ENCODE measurements at regions not wholly inside any gene's neighbourhood (a gene's known extent, or its start where the extent isn't known, plus 50 kb on each side); places are given as distances from the start of the nearest gene placed in this dataset.

- no peak overlapping the region for H3K4me3 ChIP-seq (ENCODE audit: severe bottlenecking)
- peak overlapping the region; percentile 93 for H3K27ac ChIP-seq (ENCODE audit: poor library complexity, severe bottlenecking)
- no peaks in the 10 kb centered on the region for H3K27me3 ChIP-seq (ENCODE audit: insufficient read depth, poor library complexity, severe bottlenecking)
- H3K9me3 ChIP-seq (ENCODE audit: severe bottlenecking), result no peaks in the 10 kb centered on the region
- peaks cover 19% of the 10 kb centered on the region for H3K4me1 ChIP-seq (ENCODE audit: insufficient read depth, poor library complexity, severe bottlenecking)
- no peak for TF ChIP-seq CTCF (IDR thresholded peaks at IDR 0.05; ENCODE audit: poor library complexity, severe bottlenecking)
- ATAC-seq (ENCODE audit: low read depth) (peak; percentile 95), DNase-seq (ENCODE audit: low spot score) (peak; percentile 71)
- H3K36me3 ChIP-seq (ENCODE audit: low read depth), result no peaks in the 10 kb centered on the region
These were observed 428.3 kb upstream of the ATP11B start for GRCh38 chr3:182364723-182365650.

- H3K36me3 ChIP-seq (ENCODE audit: low read depth), result no peaks in the 10 kb centered on the region
- no peak for TF ChIP-seq CTCF (IDR thresholded peaks at IDR 0.05; ENCODE audit: poor library complexity, severe bottlenecking)
- DNase-seq (ENCODE audit: low spot score) (no peak), ATAC-seq (ENCODE audit: low read depth) (no peak)
- no peak overlapping the region for H3K4me3 ChIP-seq (ENCODE audit: severe bottlenecking)
- H3K4me1 ChIP-seq (ENCODE audit: insufficient read depth, poor library complexity, severe bottlenecking), result peaks cover 23% of the 10 kb centered on the region
- H3K27me3 ChIP-seq (ENCODE audit: insufficient read depth, poor library complexity, severe bottlenecking), result no peaks in the 10 kb centered on the region
- peak overlapping the region; percentile 93 for H3K27ac ChIP-seq (ENCODE audit: poor library complexity, severe bottlenecking)
- H3K9me3 ChIP-seq (ENCODE audit: severe bottlenecking), result no peaks in the 10 kb centered on the region
These were observed 426.6 kb upstream of the ATP11B start for GRCh38 chr3:182366746-182367145.

- Histone ChIP-seq H3K4me3 (ENCODE audit: severe bottlenecking) (no peak overlapping the region), H3K27me3 (ENCODE audit: insufficient read depth, poor library complexity, severe bottlenecking) (no peaks in the 10 kb centered on the region), H3K36me3 (ENCODE audit: low read depth) (no peaks in the 10 kb centered on the region), H3K9me3 (ENCODE audit: severe bottlenecking) (no peaks in the 10 kb centered on the region), H3K4me1 (ENCODE audit: insufficient read depth, poor library complexity, severe bottlenecking) (peaks cover 16% of the 10 kb centered on the region), H3K27ac (ENCODE audit: poor library complexity, severe bottlenecking) (no peak overlapping the region)
- DNase-seq (ENCODE audit: low spot score), result no peak
- ATAC-seq (ENCODE audit: low read depth), result no peak
- no peak for TF ChIP-seq CTCF (IDR thresholded peaks at IDR 0.05; ENCODE audit: poor library complexity, severe bottlenecking)
These were observed 423.4 kb upstream of the ATP11B start for GRCh38 chr3:182369861-182370260.

- Histone ChIP-seq H3K36me3 (ENCODE audit: low read depth) (no peaks in the 10 kb centered on the region), H3K27ac (ENCODE audit: poor library complexity, severe bottlenecking) (peak overlapping the region; percentile 36), H3K9me3 (ENCODE audit: severe bottlenecking) (no peaks in the 10 kb centered on the region), H3K4me1 (ENCODE audit: insufficient read depth, poor library complexity, severe bottlenecking) (peaks cover 8% of the 10 kb centered on the region), H3K27me3 (ENCODE audit: insufficient read depth, poor library complexity, severe bottlenecking) (no peaks in the 10 kb centered on the region), H3K4me3 (ENCODE audit: severe bottlenecking) (no peak overlapping the region)
- ATAC-seq (ENCODE audit: low read depth) (peak; percentile 99), DNase-seq (ENCODE audit: low spot score) (no peak)
- no peak for TF ChIP-seq CTCF (IDR thresholded peaks at IDR 0.05; ENCODE audit: poor library complexity, severe bottlenecking)
These were observed 422.4 kb upstream of the ATP11B start for GRCh38 chr3:182370949-182371348.

GRCh38 chr3:182375916-182376315 lies 417.4 kb upstream of the ATP11B start:
- Histone ChIP-seq H3K27me3 (ENCODE audit: insufficient read depth, poor library complexity, severe bottlenecking) (no peaks in the 10 kb centered on the region), H3K9me3 (ENCODE audit: severe bottlenecking) (no peaks in the 10 kb centered on the region), H3K36me3 (ENCODE audit: low read depth) (no peaks in the 10 kb centered on the region), H3K27ac (ENCODE audit: poor library complexity, severe bottlenecking) (no peak overlapping the region), H3K4me1 (ENCODE audit: insufficient read depth, poor library complexity, severe bottlenecking) (peaks cover 3% of the 10 kb centered on the region), H3K4me3 (ENCODE audit: severe bottlenecking) (no peak overlapping the region)
- DNase-seq (ENCODE audit: low spot score) (no peak), ATAC-seq (ENCODE audit: low read depth) (no peak)
- TF ChIP-seq CTCF (IDR thresholded peaks at IDR 0.05; ENCODE audit: poor library complexity, severe bottlenecking), result no peak

Measured in RWPE2 (cell line).